ENCODE measurements at regions not wholly inside any gene's neighbourhood (a gene's known extent, or its start where the extent isn't known, plus 50 kb on each side); places are given as distances from the start of the nearest gene placed in this dataset.

DNA sequence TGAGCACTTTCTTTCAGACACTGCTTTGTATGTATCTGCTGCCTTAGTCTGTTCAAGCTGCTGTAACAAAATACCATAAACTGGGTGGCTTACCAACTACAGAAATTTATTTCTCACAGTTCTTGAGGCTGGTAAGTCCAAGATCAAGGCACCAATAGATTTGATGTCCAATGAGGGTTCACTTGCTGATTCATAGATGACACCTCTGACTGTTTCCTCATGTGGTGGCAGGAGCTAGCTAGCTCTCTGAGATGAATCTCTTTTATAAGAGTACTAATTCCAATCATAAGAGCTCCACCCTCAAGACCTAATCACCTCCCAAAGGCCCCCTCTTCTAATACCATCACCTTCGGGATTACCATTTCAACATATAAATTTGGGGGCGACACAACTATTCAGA, 76.6 kb upstream of the ADO start:
- H3K4me1 ChIP-seq (ENCODE audit: control insufficient read depth, insufficient read depth, low read length): peaks cover 6% of the 10 kb centered on the region
- Mint-ChIP-seq H3K9me3 (no peaks in the 10 kb centered on the region), H3K36me3 (no peaks in the 10 kb centered on the region), H3K4me3 (no peak overlapping the region), H3K27ac (peak overlapping the region in 1 of 2 donors; percentile 48), H3K4me1 (peaks cover 30 to 39% of the 10 kb centered on the region in 2 donors), H3K27me3 (ENCODE audit: low read depth in 2 of 2) (no peaks in the 10 kb centered on the region)
- H3K27me3 ChIP-seq (ENCODE audit: control insufficient read depth, insufficient read depth, low read length): no peaks in the 10 kb centered on the region
- peak; percentile 37 to 61 (median 59) for ATAC-seq
- WGBS (ENCODE audit: insufficient coverage): 90% methylated on average over 2 of the region's 2 CpGs
- TF ChIP-seq, protein P1, sequence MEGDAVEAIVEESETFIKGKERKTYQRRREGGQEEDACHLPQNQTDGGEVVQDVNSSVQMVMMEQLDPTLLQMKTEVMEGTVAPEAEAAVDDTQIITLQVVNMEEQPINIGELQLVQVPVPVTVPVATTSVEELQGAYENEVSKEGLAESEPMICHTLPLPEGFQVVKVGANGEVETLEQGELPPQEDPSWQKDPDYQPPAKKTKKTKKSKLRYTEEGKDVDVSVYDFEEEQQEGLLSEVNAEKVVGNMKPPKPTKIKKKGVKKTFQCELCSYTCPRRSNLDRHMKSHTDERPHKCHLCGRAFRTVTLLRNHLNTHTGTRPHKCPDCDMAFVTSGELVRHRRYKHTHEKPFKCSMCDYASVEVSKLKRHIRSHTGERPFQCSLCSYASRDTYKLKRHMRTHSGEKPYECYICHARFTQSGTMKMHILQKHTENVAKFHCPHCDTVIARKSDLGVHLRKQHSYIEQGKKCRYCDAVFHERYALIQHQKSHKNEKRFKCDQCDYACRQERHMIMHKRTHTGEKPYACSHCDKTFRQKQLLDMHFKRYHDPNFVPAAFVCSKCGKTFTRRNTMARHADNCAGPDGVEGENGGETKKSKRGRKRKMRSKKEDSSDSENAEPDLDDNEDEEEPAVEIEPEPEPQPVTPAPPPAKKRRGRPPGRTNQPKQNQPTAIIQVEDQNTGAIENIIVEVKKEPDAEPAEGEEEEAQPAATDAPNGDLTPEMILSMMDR (IDR thresholded peaks at IDR 0.05): no peak
- H3K36me3 ChIP-seq (ENCODE audit: control insufficient read depth, insufficient read depth, low read length): no peaks in the 10 kb centered on the region
- no peak overlapping the region for H3K27ac ChIP-seq (ENCODE audit: low read length)
- no peak overlapping the region for H3K4me3 ChIP-seq (ENCODE audit: low read length)
- no peak for DNase-seq
- intact Hi-C loops (cut with micrococcal nuclease): no loop called here
- no peaks in the 10 kb centered on the region for H3K9me3 ChIP-seq (ENCODE audit: control insufficient read depth, insufficient read depth, low read length)

DNA sequence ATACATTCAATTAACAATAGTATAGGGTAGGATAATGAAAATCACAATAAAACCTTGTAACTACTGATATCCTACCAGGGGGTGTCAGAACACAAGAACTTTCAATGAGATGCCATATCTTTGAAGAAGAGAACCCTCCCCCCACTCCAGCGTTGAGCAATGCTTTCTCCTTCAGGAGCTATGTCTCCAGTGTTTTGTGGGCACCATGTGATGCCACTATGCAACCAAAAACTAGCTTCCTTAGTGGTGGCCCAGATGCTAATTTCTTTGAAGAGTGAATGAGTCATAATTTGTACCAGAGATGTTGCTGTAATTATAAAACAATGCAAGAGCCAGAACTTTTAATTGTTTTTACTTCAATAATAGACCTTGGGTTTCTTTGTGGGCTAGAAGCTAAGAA, 76.0 kb upstream of the ADO start:
- Mint-ChIP-seq H3K36me3 (no peaks in the 10 kb centered on the region), H3K4me1 (peaks cover 30 to 39% of the 10 kb centered on the region in 2 donors), H3K27me3 (ENCODE audit: low read depth in 2 of 2) (no peaks in the 10 kb centered on the region), H3K27ac (peak overlapping the region in 1 of 2 donors; percentile 48), H3K4me3 (no peak overlapping the region), H3K9me3 (no peaks in the 10 kb centered on the region)
- WGBS (ENCODE audit: insufficient coverage): 80% methylated on average over 1 of the region's 1 CpG
- Histone ChIP-seq H3K27me3 (ENCODE audit: control insufficient read depth, insufficient read depth, low read length) (no peaks in the 10 kb centered on the region), H3K4me1 (ENCODE audit: control insufficient read depth, insufficient read depth, low read length) (peaks cover 11% of the 10 kb centered on the region), H3K36me3 (ENCODE audit: control insufficient read depth, insufficient read depth, low read length) (no peaks in the 10 kb centered on the region), H3K9me3 (ENCODE audit: control insufficient read depth, insufficient read depth, low read length) (no peaks in the 10 kb centered on the region), H3K27ac (ENCODE audit: low read length) (no peak overlapping the region), H3K4me3 (ENCODE audit: low read length) (no peak overlapping the region)
- DNase-seq (peak in 1 of 2 donors; percentile 41), ATAC-seq (peak in 2 of 3 donors; percentile 5 to 13)
- intact Hi-C loops (cut with micrococcal nuclease): no loop called here
- TF ChIP-seq, protein P1 (IDR thresholded peaks at IDR 0.05): no peak

DNA sequence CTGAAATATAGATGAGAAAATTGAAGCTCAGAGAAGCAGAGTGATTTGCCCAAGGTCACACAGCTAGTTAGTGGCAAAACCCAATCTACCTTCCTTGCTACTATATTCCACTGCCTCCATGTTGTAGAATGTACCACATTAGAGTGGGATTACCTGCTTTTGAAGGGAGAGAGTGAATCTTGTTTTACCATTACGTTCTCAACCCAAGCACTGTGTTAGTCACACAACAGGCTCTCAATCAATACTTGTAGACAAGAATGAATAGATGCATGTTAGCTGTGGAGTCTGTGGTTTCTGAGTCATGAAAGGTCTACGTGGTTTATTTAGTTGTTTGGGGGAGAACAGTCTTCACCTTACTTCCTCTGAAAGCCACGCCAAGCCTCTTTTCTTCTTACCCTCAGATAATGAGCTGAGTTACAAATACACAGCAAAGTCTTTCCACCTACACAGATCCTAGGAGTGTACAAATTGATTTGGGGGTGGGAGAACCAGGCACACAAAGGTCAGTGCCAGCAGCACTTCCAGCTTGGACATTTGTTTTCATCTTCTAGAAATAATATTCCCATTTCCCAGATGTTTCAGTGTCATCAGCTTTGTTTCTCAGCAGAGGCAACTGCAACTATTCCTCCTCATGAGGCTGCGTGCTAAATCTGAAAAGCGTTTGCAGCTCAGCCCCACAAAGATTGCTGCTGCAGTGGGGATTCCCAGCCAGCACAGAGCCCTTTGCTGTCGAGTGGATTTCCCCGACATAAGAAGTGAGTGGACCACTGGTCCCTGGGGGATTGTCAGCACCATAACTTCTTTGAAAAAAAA, 71.5 kb upstream of the ADO start:
- DNase-seq (peak; percentile 33 to 88), ATAC-seq (peak; percentile 73 to 80 (median 79))
- H3K27ac ChIP-seq (ENCODE audit: low read length): peak overlapping the region; percentile 50
- H3K27me3 ChIP-seq (ENCODE audit: control insufficient read depth, insufficient read depth, low read length): no peaks in the 10 kb centered on the region
- H3K4me3 Mint-ChIP-seq: peak overlapping the region; percentile 28
- peaks cover 14% of the 10 kb centered on the region in 2 donors for H3K4me1 Mint-ChIP-seq
- H3K36me3 ChIP-seq (ENCODE audit: control insufficient read depth, insufficient read depth, low read length): no peaks in the 10 kb centered on the region
- peaks cover 33% of the 10 kb centered on the region for H3K4me1 ChIP-seq (ENCODE audit: control insufficient read depth, insufficient read depth, low read length)
- no peaks in the 10 kb centered on the region for H3K27me3 Mint-ChIP-seq (ENCODE audit: low read depth in 2 of 2)
- H3K27ac Mint-ChIP-seq: peak overlapping the region in 1 of 2 donors; percentile 78
- 20% methylated on average over 4 of the region's 7 CpGs for WGBS (ENCODE audit: insufficient coverage)
- no peak overlapping the region for H3K4me3 ChIP-seq (ENCODE audit: low read length)
- no peaks in the 10 kb centered on the region for H3K9me3 Mint-ChIP-seq
- H3K9me3 ChIP-seq (ENCODE audit: control insufficient read depth, insufficient read depth, low read length): no peaks in the 10 kb centered on the region
- no peaks in the 10 kb centered on the region for H3K36me3 Mint-ChIP-seq
- TF ChIP-seq, protein P1 (IDR thresholded peaks at IDR 0.05): no peak
- intact Hi-C loops (cut with micrococcal nuclease): loop anchor here (1.0 to 5.0 kb wide), 5 partner anchors 46 to 351 kb away; no protein-coding TSS in a partner anchor

Data from natural killer cell (primary cell).